ENCODE measurements at regions not wholly inside any gene's neighbourhood (a gene's known extent, or its start where the extent isn't known, plus 50 kb on each side); places are given as distances from the start of the nearest gene placed in this dataset.

DNA sequence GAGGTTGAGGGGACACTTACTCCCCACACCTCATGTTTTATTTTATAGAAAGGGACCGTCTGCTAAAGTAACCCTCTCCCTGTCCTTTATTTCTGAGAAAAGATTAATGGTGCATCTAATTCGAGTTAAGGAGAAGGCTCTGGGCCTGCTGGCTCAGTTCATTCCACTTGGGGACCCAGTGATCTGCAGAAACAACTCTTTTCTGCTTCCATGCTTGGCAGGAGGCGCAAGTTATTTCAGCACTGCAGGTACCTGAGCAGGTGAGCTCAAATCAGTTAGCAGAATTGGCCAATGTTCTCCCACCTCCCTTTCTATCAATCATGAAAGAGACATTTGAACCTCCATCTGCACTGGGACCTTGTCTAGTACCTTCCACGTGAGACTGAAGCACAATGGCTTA is 396.1 kb downstream of the SFMBT2 start:
- TF ChIP-seq, protein P1, sequence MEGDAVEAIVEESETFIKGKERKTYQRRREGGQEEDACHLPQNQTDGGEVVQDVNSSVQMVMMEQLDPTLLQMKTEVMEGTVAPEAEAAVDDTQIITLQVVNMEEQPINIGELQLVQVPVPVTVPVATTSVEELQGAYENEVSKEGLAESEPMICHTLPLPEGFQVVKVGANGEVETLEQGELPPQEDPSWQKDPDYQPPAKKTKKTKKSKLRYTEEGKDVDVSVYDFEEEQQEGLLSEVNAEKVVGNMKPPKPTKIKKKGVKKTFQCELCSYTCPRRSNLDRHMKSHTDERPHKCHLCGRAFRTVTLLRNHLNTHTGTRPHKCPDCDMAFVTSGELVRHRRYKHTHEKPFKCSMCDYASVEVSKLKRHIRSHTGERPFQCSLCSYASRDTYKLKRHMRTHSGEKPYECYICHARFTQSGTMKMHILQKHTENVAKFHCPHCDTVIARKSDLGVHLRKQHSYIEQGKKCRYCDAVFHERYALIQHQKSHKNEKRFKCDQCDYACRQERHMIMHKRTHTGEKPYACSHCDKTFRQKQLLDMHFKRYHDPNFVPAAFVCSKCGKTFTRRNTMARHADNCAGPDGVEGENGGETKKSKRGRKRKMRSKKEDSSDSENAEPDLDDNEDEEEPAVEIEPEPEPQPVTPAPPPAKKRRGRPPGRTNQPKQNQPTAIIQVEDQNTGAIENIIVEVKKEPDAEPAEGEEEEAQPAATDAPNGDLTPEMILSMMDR (conservative IDR thresholded peaks at IDR 0.05; ENCODE audit: low read depth, low read length): no peak
- Histone ChIP-seq H3K4me2 (no peak overlapping the region), H4K20me1 (ENCODE audit: insufficient read depth) (no peaks in the 10 kb centered on the region), H3K36me3 (ENCODE audit: insufficient read depth) (no peaks in the 10 kb centered on the region), H2AFZ (ENCODE audit: low read depth) (no peak overlapping the region), H3K27me3 (ENCODE audit: insufficient read depth, low read depth) (no peaks in the 10 kb centered on the region), H3K4me3 (IDR thresholded peaks at IDR 0.05; ENCODE audit: insufficient read depth, low read depth, low read length) (no peak overlapping the region), H3K9ac (no peak overlapping the region), H3K79me2 (ENCODE audit: insufficient read depth, low read depth) (no peaks in the 10 kb centered on the region), H3K27ac (no peak overlapping the region), H3K4me1 (ENCODE audit: low read depth, poor library complexity, severe bottlenecking) (no peaks in the 10 kb centered on the region)

DNA sequence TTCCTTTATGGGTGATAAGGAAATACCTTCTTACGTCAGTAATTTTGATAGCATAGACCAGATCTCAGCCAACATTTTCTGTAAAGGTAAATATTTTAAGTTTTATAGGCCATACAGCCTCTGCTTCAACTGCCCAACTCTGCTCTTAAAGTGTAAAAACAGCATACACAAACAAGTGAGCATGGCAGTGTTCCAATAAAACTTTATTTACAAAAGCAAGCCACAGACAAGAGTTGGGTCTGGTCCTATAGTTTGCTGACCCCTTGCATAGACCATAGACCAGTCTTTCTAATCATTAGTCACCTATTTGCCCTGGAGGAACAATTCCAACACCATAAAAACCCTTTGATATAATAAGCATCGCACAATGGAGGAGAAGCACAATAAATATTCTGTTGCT is 398.8 kb downstream of the SFMBT2 start:
- H4K20me1 ChIP-seq (ENCODE audit: insufficient read depth): no peaks in the 10 kb centered on the region
- H3K4me2 ChIP-seq: no peak overlapping the region
- H3K79me2 ChIP-seq (ENCODE audit: insufficient read depth, low read depth): no peaks in the 10 kb centered on the region
- no peak overlapping the region for H3K9ac ChIP-seq
- H3K36me3 ChIP-seq (ENCODE audit: insufficient read depth): no peaks in the 10 kb centered on the region
- H2AFZ ChIP-seq (ENCODE audit: low read depth): no peak overlapping the region
- H3K4me1 ChIP-seq (ENCODE audit: low read depth, poor library complexity, severe bottlenecking): no peaks in the 10 kb centered on the region
- no peaks in the 10 kb centered on the region for H3K27me3 ChIP-seq (ENCODE audit: insufficient read depth, low read depth)
- TF ChIP-seq, protein P1 (conservative IDR thresholded peaks at IDR 0.05; ENCODE audit: low read depth, low read length): no peak
- no peak overlapping the region for H3K27ac ChIP-seq
- no peak overlapping the region for H3K4me3 ChIP-seq (IDR thresholded peaks at IDR 0.05; ENCODE audit: insufficient read depth, low read depth, low read length)

DNA sequence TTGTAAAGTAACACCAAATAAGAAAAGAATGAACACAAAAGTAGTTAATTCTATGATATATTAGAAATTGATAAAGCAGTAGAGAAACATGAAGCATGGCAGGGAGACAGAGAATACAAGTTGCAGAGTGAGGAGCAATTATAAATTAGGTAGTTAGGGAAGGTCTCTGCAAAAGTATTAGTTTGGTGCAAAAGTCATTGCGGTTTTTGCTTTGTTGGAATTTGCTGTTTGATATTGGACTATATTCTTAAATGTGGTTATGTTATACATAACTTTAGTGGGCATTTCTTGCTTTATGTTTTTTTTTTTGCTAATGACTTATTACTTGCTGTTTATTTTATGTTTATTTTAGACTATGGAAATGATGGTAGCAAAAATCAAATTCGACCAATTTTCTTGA is 402.2 kb downstream of the SFMBT2 start:
- H3K79me2 ChIP-seq (ENCODE audit: insufficient read depth, low read depth): no peaks in the 10 kb centered on the region
- TF ChIP-seq, protein P1 (conservative IDR thresholded peaks at IDR 0.05; ENCODE audit: low read depth, low read length): no peak
- H3K36me3 ChIP-seq (ENCODE audit: insufficient read depth): no peaks in the 10 kb centered on the region
- H3K4me3 ChIP-seq (IDR thresholded peaks at IDR 0.05; ENCODE audit: insufficient read depth, low read depth, low read length): no peak overlapping the region
- H3K9ac ChIP-seq: no peak overlapping the region
- H4K20me1 ChIP-seq (ENCODE audit: insufficient read depth): no peaks in the 10 kb centered on the region
- no peaks in the 10 kb centered on the region for H3K27me3 ChIP-seq (ENCODE audit: insufficient read depth, low read depth)
- H3K27ac ChIP-seq: no peak overlapping the region
- no peak overlapping the region for H3K4me2 ChIP-seq
- no peaks in the 10 kb centered on the region for H3K4me1 ChIP-seq (ENCODE audit: low read depth, poor library complexity, severe bottlenecking)
- H2AFZ ChIP-seq (ENCODE audit: low read depth): no peak overlapping the region

DNA sequence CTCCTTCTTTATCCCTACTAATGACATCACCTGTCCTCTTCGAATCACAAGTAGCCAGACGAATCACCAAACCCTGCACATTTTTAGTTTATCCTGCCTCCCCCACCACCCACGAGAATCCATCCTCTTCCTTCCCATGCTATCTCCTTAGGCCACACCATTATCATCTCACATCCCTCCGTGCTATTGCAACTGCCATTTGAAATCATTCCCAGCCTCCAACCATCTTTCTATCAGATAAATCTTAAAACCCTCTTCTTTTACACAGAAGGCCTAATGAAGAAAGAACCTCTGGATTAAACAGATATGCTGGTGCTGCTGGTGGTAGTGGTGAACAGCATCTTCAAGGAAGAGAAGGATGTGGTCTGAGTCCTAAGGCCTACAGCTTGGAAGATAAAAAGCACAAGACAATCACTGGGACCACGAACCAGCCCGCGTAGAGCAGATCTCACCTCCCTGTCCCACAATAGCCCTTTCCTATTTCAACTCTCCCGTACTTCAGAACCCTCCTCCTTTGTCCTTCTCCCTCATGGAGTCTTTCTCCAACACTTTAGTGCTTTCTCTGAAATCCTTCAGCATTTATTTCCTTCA is 403.1 kb downstream of the SFMBT2 start:
- H3K27me3 ChIP-seq (ENCODE audit: insufficient read depth, low read depth): no peaks in the 10 kb centered on the region
- no peaks in the 10 kb centered on the region for H3K79me2 ChIP-seq (ENCODE audit: insufficient read depth, low read depth)
- no peak overlapping the region for H3K4me2 ChIP-seq
- TF ChIP-seq, protein P1 (conservative IDR thresholded peaks at IDR 0.05; ENCODE audit: low read depth, low read length): no peak
- H3K4me1 ChIP-seq (ENCODE audit: low read depth, poor library complexity, severe bottlenecking): no peaks in the 10 kb centered on the region
- H2AFZ ChIP-seq (ENCODE audit: low read depth): no peak overlapping the region
- no peak overlapping the region for H3K4me3 ChIP-seq (IDR thresholded peaks at IDR 0.05; ENCODE audit: insufficient read depth, low read depth, low read length)
- H4K20me1 ChIP-seq (ENCODE audit: insufficient read depth): no peaks in the 10 kb centered on the region
- H3K36me3 ChIP-seq (ENCODE audit: insufficient read depth): no peaks in the 10 kb centered on the region
- H3K9ac ChIP-seq: no peak overlapping the region
- no peak overlapping the region for H3K27ac ChIP-seq
